CD4-positive, alpha-beta T cell treated with Interferon alpha-2 for 1 hour (primary cell): ENCODE measurements at regions not wholly inside any gene's neighbourhood (a gene's known extent, or its start where the extent isn't known, plus 50 kb on each side); places are given as distances from the start of the nearest gene placed in this dataset.

Source experiments
- DNase-seq, 2 donors: peaks; one replicate each; pipeline ENCODE4 v3.0.0-alpha.2; 2020 to 2022

DNA sequence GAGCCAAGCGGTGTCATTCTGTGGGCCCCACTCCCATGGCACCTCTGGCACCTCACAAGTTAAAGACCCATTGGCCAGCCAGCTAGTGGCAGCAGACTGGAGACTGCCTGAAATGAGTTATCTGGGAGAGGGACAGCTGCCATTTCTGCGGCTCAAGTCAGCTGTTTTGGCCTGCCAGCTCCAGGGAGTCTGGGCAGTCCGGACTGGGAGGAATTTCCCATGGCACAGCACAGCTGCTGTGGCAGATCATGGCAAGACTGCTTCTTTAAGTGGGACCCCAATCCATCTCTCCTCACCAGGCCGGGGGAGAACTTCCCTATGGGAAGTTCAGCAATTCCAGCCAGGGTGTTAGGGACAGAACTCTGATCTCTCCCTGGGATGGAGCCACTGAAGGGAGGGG, 2187.6 kb upstream of the CELF4 start:
- DNase-seq: no peak

DNA sequence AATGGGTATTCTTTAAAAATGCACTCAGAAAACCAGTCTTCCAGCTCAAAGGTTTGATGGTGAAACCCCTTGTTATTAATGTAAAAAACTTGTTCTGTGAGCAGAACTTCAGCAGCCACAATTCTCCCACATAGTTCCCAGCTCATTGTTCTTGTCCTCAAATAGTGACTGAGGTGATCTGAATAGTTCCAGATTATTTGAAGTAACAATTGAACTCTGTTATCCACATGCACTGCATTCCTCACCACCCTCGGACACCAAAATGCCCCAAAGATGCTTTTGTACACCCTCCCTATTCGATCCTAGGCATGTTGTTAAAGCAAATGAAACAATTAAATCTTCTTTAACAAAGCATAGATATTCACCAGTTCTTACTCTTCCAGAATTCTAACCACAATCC, 2186.8 kb upstream of the CELF4 start:
- DNase-seq: no peak

- DNase-seq: no peak
Measured at GRCh38 chr18:39751921-39752320, 2186.3 kb upstream of the CELF4 start.

DNA sequence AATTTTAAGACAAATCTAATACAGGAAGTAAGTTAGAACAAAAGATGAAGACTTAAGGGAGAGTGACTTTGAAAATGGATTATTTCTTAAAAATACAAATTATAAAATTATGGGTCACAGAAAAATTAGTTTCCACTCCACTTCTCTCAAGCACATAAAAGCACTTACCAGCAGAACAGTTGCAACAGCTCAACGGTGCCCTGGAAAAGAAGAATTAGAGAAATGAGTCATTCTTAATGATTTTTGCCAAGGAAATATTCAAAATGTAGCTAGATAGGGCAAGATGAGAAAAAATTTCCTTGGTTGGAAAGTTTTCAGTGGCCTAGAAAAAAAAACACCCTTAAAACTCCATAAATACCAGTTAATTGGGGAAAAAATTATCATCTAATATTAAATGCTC, 2185.6 kb upstream of the CELF4 start:
- DNase-seq: no peak

GRCh38 chr18:39749154-39749553, 2183.6 kb upstream of the CELF4 start:
- no peak for DNase-seq

DNA sequence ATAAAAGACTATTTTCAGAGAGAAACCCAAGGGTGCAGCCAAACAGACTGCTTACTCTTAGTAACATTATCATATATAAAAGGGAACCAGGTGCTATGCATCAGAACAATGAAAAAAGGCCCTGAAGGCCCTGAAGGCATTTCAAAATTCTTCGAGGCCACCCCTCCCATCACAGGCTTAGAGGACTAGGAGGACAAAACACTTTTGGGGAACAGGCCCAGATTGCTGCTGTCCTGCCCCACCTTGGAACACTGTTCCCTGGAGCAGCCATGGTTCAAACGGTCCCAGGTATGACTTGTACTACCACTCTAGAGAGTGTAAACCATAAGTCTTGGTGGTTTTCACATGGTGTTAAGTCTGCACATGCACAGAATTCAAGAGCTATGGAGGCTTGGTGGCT, 2183.1 kb upstream of the CELF4 start:
- no peak for DNase-seq

GRCh38 chr18:39746201-39746600, 2180.6 kb upstream of the CELF4 start:
- no peak for DNase-seq

- DNase-seq: no peak
Measured at GRCh38 chr18:39743463-39743862, 2177.9 kb upstream of the CELF4 start.

- DNase-seq: no peak
Measured at GRCh38 chr18:39741755-39742466, 2176.3 kb upstream of the CELF4 start.

DNA sequence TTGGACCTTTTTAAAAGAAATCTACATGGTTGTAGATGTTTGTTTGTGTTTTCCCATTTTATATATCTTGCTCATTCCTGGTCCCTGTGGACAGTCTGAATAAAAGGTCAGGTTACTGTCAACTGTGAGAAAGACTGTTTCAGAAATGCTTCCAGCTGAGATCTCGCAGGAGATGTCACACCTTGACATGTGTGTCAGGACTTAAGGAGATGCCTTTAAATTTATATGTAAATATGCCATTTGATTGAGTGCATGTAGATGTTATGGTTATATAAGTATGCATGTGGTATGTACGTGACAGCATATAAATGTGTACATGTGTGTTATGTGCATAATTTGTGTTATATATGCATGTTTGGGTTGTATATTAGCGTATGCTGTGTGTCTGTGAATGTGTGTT, 2172.3 kb upstream of the CELF4 start:
- no peak for DNase-seq

DNA sequence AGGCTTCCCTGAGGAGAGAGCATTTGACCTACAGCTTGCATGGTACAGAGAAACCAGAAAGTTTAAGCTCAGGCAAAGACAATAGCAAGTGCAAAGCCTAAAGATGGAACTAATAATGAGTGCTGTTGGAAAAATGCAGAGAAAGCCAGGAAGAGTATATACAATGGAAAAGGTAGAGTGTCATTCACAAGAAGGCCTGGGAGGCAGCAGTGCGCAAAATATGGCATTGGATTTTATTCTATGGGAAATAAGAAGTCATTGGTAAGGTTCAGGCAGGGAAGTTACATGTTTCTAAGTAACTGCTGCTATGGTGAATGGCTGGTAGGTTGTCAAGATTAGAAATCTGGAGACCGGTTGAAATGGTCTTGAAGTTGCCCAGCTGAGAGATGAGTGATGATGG, 2167.3 kb upstream of the CELF4 start:
- DNase-seq: no peak

- DNase-seq: no peak
Measured at GRCh38 chr18:39730606-39731005, 2165.0 kb upstream of the CELF4 start.

DNA sequence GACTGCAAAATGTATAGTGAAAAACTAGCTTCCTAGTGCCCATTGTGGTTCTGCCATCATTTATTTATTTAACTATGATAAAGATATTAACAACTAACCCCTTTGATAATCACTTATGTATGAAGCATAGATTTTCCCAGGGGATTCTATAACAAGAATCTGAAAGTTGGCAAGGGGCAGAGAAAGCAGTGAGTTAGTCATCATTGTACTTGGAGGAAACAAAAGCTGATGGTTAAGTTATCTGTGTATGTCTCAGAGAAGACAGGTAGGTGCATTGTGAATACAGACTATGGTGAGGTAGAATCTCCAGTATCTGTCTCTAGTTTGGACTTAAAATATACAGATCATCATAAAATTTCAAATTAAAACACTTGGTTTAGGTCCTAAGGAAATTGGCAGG, 2159.1 kb upstream of the CELF4 start:
- DNase-seq: no peak

DNA sequence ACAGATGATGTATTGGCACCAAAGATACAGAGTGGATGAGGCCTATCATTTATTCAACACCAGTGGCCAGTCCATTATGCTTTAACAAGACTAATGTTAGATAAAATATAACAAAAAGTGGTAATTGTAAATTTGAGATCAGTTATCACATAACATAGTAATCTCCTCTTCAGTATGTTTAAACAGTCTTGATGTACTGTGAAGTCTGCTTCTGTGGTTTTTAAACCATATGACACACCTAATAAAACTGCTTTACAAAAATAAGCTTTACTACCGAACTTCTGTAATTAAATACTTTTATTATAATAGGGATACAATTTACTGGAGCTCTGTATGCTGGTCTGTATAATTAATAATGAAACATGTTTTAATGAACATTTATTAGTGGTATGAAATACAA, 2156.1 kb upstream of the CELF4 start:
- DNase-seq: no peak

GRCh38 chr18:39713961-39714360, 2148.4 kb upstream of the CELF4 start:
- DNase-seq: no peak

DNA sequence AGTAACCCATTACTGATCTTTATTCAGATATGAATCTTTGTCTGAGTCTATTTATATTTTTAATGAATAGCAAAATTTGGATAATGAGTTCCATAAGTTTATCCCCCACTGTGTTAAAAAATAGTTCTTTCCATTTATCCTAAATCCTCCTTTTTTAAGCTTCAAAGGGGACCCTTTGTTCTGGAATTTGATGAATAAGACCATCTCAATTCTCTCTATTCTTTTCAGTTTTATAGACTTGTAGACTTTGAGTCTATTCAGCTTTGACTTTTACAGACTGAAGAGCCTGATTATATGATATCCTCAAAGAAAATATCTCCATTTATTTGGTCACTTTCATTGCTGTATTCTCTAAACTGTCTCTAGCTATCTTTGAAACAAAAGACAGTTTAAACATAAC, 2146.1 kb upstream of the CELF4 start:
- no peak for DNase-seq

DNA sequence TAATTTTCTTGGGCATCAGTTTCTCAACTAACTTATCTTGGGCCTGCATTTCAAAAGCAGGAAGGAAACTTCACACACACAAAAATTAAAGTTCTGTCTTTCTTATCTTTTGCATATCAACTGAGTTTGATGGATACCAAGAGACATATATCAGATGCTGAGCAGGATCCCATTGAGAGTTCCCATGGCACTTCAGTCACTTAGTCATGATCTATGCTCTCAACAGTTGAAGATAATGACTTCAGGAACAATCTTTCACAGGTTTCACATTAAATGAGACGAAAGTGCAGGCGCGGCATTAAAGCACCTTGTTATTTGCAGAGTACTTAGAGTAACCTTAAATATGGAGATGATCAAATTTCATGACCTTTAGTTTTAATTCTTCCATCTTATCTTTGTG, 2139.8 kb upstream of the CELF4 start:
- no peak for DNase-seq

- no peak for DNase-seq
Measured at GRCh38 chr18:39702888-39703287, 2137.3 kb upstream of the CELF4 start.

DNA sequence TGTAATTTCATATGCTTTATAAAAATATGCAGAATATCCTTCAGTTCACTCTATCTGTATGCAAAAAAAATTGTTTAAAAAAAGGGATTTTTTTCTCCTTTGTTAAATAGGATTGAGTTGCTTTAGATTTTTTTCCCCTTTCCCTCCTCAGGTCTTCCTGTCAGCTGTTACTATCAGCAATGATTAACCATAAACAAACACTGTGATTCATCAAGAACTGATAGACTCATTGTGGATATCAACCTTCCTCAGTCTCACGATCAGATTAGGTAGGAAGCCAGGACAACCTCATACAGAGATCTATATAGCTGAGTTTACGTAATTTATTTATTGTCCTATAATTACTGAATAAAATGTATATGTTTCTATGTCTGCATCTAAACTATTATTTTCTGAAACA, 2136.2 kb upstream of the CELF4 start:
- no peak for DNase-seq

DNA sequence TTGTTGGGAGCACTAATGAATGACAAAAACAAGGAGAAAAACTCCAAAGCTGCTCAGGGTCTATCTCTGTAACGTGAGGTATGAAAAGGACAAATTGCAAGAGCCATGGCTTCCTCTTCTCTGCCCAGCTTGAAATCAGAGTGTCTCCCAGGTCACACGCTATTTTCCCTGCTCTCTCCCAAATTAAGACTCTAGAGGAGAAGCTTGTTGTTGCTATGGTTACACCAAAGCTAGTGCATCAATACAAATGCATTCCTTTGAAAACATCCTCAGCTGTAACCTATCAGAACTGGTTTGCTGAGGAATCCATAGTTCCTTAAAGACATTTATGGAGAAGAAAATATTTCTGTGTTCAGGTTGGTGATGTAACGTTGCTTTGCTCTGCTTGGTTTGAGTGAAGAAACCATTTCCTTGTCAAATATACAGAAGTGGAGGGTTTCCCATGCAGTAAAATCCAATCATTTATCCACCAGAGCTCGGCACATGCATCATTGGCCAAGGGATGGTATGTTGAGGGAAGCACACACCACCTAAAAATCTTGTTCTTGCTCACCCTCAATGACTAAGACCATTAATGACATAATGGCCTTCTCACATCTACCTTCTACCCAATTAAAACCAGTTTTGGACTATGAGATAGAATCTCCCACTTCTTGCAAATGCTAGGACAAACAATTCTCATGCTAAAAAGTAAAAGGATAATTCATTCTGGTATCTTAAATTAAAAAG, 2135.6 kb upstream of the CELF4 start:
- no peak for DNase-seq

GRCh38 chr18:39699340-39699964, 2133.9 kb upstream of the CELF4 start:
- DNase-seq: no peak

GRCh38 chr18:39698436-39698835, 2132.8 kb upstream of the CELF4 start:
- no peak for DNase-seq

GRCh38 chr18:39693359-39693758, 2127.8 kb upstream of the CELF4 start:
- no peak for DNase-seq

- no peak for DNase-seq
Measured at GRCh38 chr18:39692367-39693015, 2126.9 kb upstream of the CELF4 start.
